Neural progenitor cell (in vitro differentiated cells): ENCODE measurements at regions not wholly inside any gene's neighbourhood (a gene's known extent, or its start where the extent isn't known, plus 50 kb on each side); places are given as distances from the start of the nearest gene placed in this dataset.

Experiments
- DNase-seq: peaks from one replicate; pipeline ENCODE4 v3.0.0-alpha.2; 2016; ENCODE audit warnings: low spot score
- H2AFZ ChIP-seq: fragments of 200-600 bp; sonication (generic); replicated peaks from 2 replicates; pipeline ENCODE4 v1.6.1; 2016; ENCODE audit warnings: antibody characterized with exemption
- H3F3A ChIP-seq: fragments of 200-600 bp; sonication (generic); 2 replicates; pipeline ENCODE4 v1.6.1; 2016; ENCODE audit warnings: antibody characterized with exemption, low read depth
- H3K27ac ChIP-seq: fragments of 200-600 bp; sonication (generic); 2 replicates; pipeline ENCODE4 v1.5.1; 2016; ENCODE audit warnings: mild to moderate bottlenecking
- H3K27me3 ChIP-seq: fragments of 200-600 bp; sonication (generic); 2 replicates; pipeline ENCODE4 v1.6.1; 2016; ENCODE audit warnings: mild to moderate bottlenecking, moderate library complexity
- H3K36me3 ChIP-seq: fragments of 200-600 bp; sonication (generic); 2 replicates; pipeline ENCODE4 v1.5.1; 2016
- H3K4me1 ChIP-seq: fragments of 200-600 bp; sonication (generic); 2 replicates; pipeline ENCODE4 v1.6.1; 2016; ENCODE audit warnings: mixed run types
- H3K4me2 ChIP-seq: fragments of 200-600 bp; sonication (generic); 2 replicates; pipeline ENCODE4 v1.6.1; 2016
- H3K4me3 ChIP-seq: fragments of 200-600 bp; sonication (generic); 2 replicates; pipeline ENCODE4 v1.5.1; 2016
- H3K79me2 ChIP-seq: fragments of 200-600 bp; sonication (generic); 2 replicates; pipeline ENCODE4 v1.6.1; 2016; ENCODE audit warnings: low read depth
- H3K9ac ChIP-seq: fragments of 200-600 bp; sonication (generic); 2 replicates; pipeline ENCODE4 v1.6.1; 2016
- H3K9me3 ChIP-seq: fragments of 200-600 bp; sonication (generic); 2 replicates; pipeline ENCODE4 v1.5.1; 2016; ENCODE audit warnings: low read depth
- H4K20me1 ChIP-seq: fragments of 200-600 bp; sonication (generic); 2 replicates; pipeline ENCODE4 v1.6.1; 2016; ENCODE audit warnings: low read depth
- H3K27ac Mint-ChIP-seq: 3 replicates; pipeline ENCODE4 v1.8.0; 2021; ENCODE audit warnings: mixed read lengths
- H3K27me3 Mint-ChIP-seq: 2 replicates; pipeline ENCODE4 v1.8.0; 2022; ENCODE audit warnings: low read depth, mild to moderate bottlenecking, inconsistent platforms, moderate library complexity, mixed read lengths; ENCODE audit not compliant: insufficient read depth
- H3K36me3 Mint-ChIP-seq: 3 replicates; pipeline ENCODE4 v1.8.0; 2021; ENCODE audit warnings: mixed read lengths
- H3K4me1 Mint-ChIP-seq: 3 replicates; pipeline ENCODE4 v1.8.0; 2021; ENCODE audit warnings: mixed read lengths
- H3K4me3 Mint-ChIP-seq: 3 replicates; pipeline ENCODE4 v1.8.0; 2021; ENCODE audit warnings: mild to moderate bottlenecking, moderate library complexity, mixed read lengths
- H3K9me3 Mint-ChIP-seq: 3 replicates; pipeline ENCODE4 v1.8.0; 2020; ENCODE audit warnings: mixed read lengths
- CTCF ChIP-seq: fragments of 200-600 bp; sonication (generic); IDR thresholded peaks from 2 replicates; pipeline ENCODE4 v1.5.1; 2017; ENCODE audit warnings: antibody characterized with exemption, mild to moderate bottlenecking
- EZH2 ChIP-seq: fragments of 200-600 bp; sonication (generic); IDR thresholded peaks from 2 replicates; pipeline ENCODE4 v1.6.1; 2017; ENCODE audit warnings: antibody characterized with exemption, mild to moderate bottlenecking, moderate library complexity
- EZH2phosphoT487 ChIP-seq: fragments of 200-600 bp; sonication (generic); IDR thresholded peaks from 2 replicates; pipeline ENCODE4 v1.6.1; 2017; ENCODE audit warnings: antibody characterized with exemption

- no peak overlapping the region for H3K4me2 ChIP-seq
- H3F3A ChIP-seq = no peaks in the 10 kb centered on the region
- Mint-ChIP-seq H3K4me1 (no peaks in the 10 kb centered on the region), H3K27me3 (no peaks in the 10 kb centered on the region), H3K4me3 (no peak overlapping the region), H3K27ac (no peak overlapping the region), H3K9me3 (no peaks in the 10 kb centered on the region), H3K36me3 (no peaks in the 10 kb centered on the region)
- H3K9ac ChIP-seq = no peak overlapping the region
- TF ChIP-seq CTCF (no peak), EZH2phosphoT487 (no peak), EZH2 (no peak)
- no peak overlapping the region for H3K27ac ChIP-seq
- no peaks in the 10 kb centered on the region for H3K36me3 ChIP-seq
- H2AFZ ChIP-seq = no peak overlapping the region
- H3K4me1 ChIP-seq = no peaks in the 10 kb centered on the region
- no peaks in the 10 kb centered on the region for H3K79me2 ChIP-seq
- no peak for DNase-seq
- H3K27me3 ChIP-seq = no peaks in the 10 kb centered on the region
- no peaks in the 10 kb centered on the region for H4K20me1 ChIP-seq
- H3K4me3 ChIP-seq = no peak overlapping the region
- peaks cover 4% of the 10 kb centered on the region for H3K9me3 ChIP-seq
These were observed 142.8 kb upstream of the VCX2 start for GRCh38 chrX:8313844-8314243.

- Histone ChIP-seq H3K27me3 (no peaks in the 10 kb centered on the region), H3K27ac (no peak overlapping the region), H3K36me3 (no peaks in the 10 kb centered on the region), H3F3A (no peaks in the 10 kb centered on the region), H4K20me1 (no peaks in the 10 kb centered on the region), H3K9ac (no peak overlapping the region), H2AFZ (no peak overlapping the region), H3K4me2 (no peak overlapping the region), H3K4me1 (no peaks in the 10 kb centered on the region), H3K9me3 (peaks cover 4% of the 10 kb centered on the region), H3K4me3 (no peak overlapping the region), H3K79me2 (no peaks in the 10 kb centered on the region)
- Mint-ChIP-seq H3K4me3 (no peak overlapping the region), H3K27me3 (no peaks in the 10 kb centered on the region), H3K4me1 (no peaks in the 10 kb centered on the region), H3K36me3 (no peaks in the 10 kb centered on the region), H3K27ac (no peak overlapping the region), H3K9me3 (no peaks in the 10 kb centered on the region)
- TF ChIP-seq EZH2phosphoT487 = no peak
- no peak for DNase-seq
These were observed 143.8 kb upstream of the VCX2 start for GRCh38 chrX:8314881-8315280.

GRCh38 chrX:8319359-8319758 is 145.3 kb upstream of the VCX3B start:
- Mint-ChIP-seq H3K27me3 (no peaks in the 10 kb centered on the region), H3K36me3 (no peaks in the 10 kb centered on the region), H3K27ac (no peak overlapping the region), H3K4me3 (no peak overlapping the region), H3K4me1 (no peaks in the 10 kb centered on the region), H3K9me3 (peaks cover 4% of the 10 kb centered on the region)
- Histone ChIP-seq H3K9me3 (peaks cover 4% of the 10 kb centered on the region), H3K27me3 (no peaks in the 10 kb centered on the region), H3K9ac (no peak overlapping the region), H3F3A (no peaks in the 10 kb centered on the region), H3K4me1 (no peaks in the 10 kb centered on the region), H3K27ac (no peak overlapping the region), H4K20me1 (no peaks in the 10 kb centered on the region), H3K36me3 (no peaks in the 10 kb centered on the region), H3K4me2 (no peak overlapping the region), H3K79me2 (no peaks in the 10 kb centered on the region), H2AFZ (no peak overlapping the region), H3K4me3 (no peak overlapping the region)
- no peak for TF ChIP-seq EZH2
- TF ChIP-seq EZH2phosphoT487 = no peak
- no peak for TF ChIP-seq CTCF
- DNase-seq = no peak

GRCh38 chrX:8323356-8323755 is 141.3 kb upstream of the VCX3B start:
- no peaks in the 10 kb centered on the region for H3K4me1 ChIP-seq
- no peaks in the 10 kb centered on the region for H3K36me3 ChIP-seq
- DNase-seq = no peak
- H3K27ac ChIP-seq = no peak overlapping the region
- no peaks in the 10 kb centered on the region for H3K27me3 ChIP-seq
- H3K27ac Mint-ChIP-seq = no peak overlapping the region
- no peaks in the 10 kb centered on the region for H3K36me3 Mint-ChIP-seq
- no peak overlapping the region for H3K4me2 ChIP-seq
- no peaks in the 10 kb centered on the region for H3F3A ChIP-seq
- no peaks in the 10 kb centered on the region for H3K79me2 ChIP-seq
- peaks cover 4% of the 10 kb centered on the region for H3K9me3 Mint-ChIP-seq
- TF ChIP-seq EZH2phosphoT487 (no peak), EZH2 (no peak), CTCF (no peak)
- H2AFZ ChIP-seq = no peak overlapping the region
- H3K4me3 Mint-ChIP-seq = no peak overlapping the region
- H3K4me1 Mint-ChIP-seq = no peaks in the 10 kb centered on the region
- no peak overlapping the region for H3K4me3 ChIP-seq
- H3K9me3 ChIP-seq = peaks cover 1% of the 10 kb centered on the region
- no peak overlapping the region for H3K9ac ChIP-seq
- H4K20me1 ChIP-seq = no peaks in the 10 kb centered on the region
- no peaks in the 10 kb centered on the region for H3K27me3 Mint-ChIP-seq
